Liver (tissue), 8 donors: ENCODE measurements at regions not wholly inside any gene's neighbourhood (a gene's known extent, or its start where the extent isn't known, plus 50 kb on each side); places are given as distances from the start of the nearest gene placed in this dataset.

ENCODE experiments used
- DNase-seq: peaks from one replicate; pipeline ENCODE4 v3.0.0-alpha.2; 2017; ENCODE audit warnings: low spot score
- H3K27ac ChIP-seq, 2 donors: one replicate each; pipeline ENCODE4 v1.7.0; 2013; ENCODE audit warnings: inconsistent platforms in 2 of 2, low read length in 2 of 2, control low read depth in 1 of 2, low read depth in 1 of 2, mild to moderate bottlenecking in 1 of 2
- H3K27me3 ChIP-seq, 4 donors: one replicate each; pipeline versions ENCODE4 v1.6.1 to v1.7.0; 2013; ENCODE audit warnings: low read length in 3 of 4, inconsistent platforms in 1 of 4, mild to moderate bottlenecking in 1 of 4, moderate library complexity in 1 of 4; ENCODE audit not compliant: control insufficient read depth in 4 of 4, insufficient read depth in 4 of 4
- H3K36me3 ChIP-seq, 4 donors: one replicate each; pipeline versions ENCODE4 v1.6.1 to v1.7.0; 2013; ENCODE audit warnings: low read length in 3 of 4, mild to moderate bottlenecking in 3 of 4, low read depth in 1 of 4, moderate library complexity in 1 of 4; ENCODE audit not compliant: control insufficient read depth in 4 of 4, insufficient read depth in 3 of 4
- H3K4me1 ChIP-seq, 4 donors: one replicate each; pipeline versions ENCODE4 v1.6.1 to v1.7.0; 2013; ENCODE audit warnings: low read length in 3 of 4, mild to moderate bottlenecking in 3 of 4, moderate library complexity in 1 of 4; ENCODE audit not compliant: control insufficient read depth in 4 of 4, insufficient read depth in 4 of 4
- H3K4me3 ChIP-seq, 3 donors: one replicate each; pipeline versions ENCODE4 v1.6.1 to v1.7.0; 2013; ENCODE audit warnings: low read length in 3 of 3, control low read depth in 1 of 3, low read depth in 1 of 3, mild to moderate bottlenecking in 1 of 3
- H3K9ac ChIP-seq, 2 donors: one replicate each; pipeline ENCODE4 v1.7.0; 2013; ENCODE audit warnings: low read length in 2 of 2, mild to moderate bottlenecking in 2 of 2, moderate library complexity in 2 of 2, control low read depth in 1 of 2, low read depth in 1 of 2
- H3K9me3 ChIP-seq, 4 donors: one replicate each; pipeline versions ENCODE4 v1.6.1 to v1.7.0; 2013; ENCODE audit warnings: low read length in 3 of 4; ENCODE audit not compliant: control insufficient read depth in 4 of 4
- ATF3 ChIP-seq: IDR thresholded peaks from 2 replicates; pipeline ENCODE4 v1.6.1; 2016; ENCODE audit warnings: antibody characterized with exemption
- CTCF ChIP-seq: fragments of 150-350 bp; IDR thresholded peaks from 2 replicates; pipeline ENCODE4 v1.5.1; 2017; ENCODE audit warnings: improper control_type of control experiment, low read depth, low read length; ENCODE audit not compliant: missing input control
- EGR1 ChIP-seq, 2 donors: IDR thresholded peaks; 2 replicates each; pipeline ENCODE4 v1.6.1; 2016 to 2018; ENCODE audit warnings: antibody characterized with exemption in 2 of 2, low read depth in 2 of 2
- FOXA1 ChIP-seq: IDR thresholded peaks from 2 replicates; pipeline ENCODE4 v1.6.1; 2016; ENCODE audit warnings: antibody characterized with exemption
- FOXA2 ChIP-seq: IDR thresholded peaks from 2 replicates; pipeline ENCODE4 v1.6.1; 2016; ENCODE audit warnings: antibody characterized with exemption
- GABPA ChIP-seq, 2 donors: IDR thresholded peaks in 1 of 2; conservative IDR thresholded peaks in 1 of 2; 2 replicates each; pipeline ENCODE4 v1.6.1; 2016; ENCODE audit warnings: antibody characterized with exemption in 2 of 2, mild to moderate bottlenecking in 1 of 2, moderate library complexity in 1 of 2
- HNF4A ChIP-seq, 2 donors: conservative IDR thresholded peaks; 2 replicates each; pipeline ENCODE4 v1.6.1; 2016; ENCODE audit warnings: antibody characterized with exemption in 2 of 2, mild to moderate bottlenecking in 2 of 2
- HNF4G ChIP-seq: IDR thresholded peaks from 2 replicates; pipeline ENCODE4 v1.6.1; 2016; ENCODE audit warnings: antibody characterized with exemption
- JUND ChIP-seq, 2 donors: IDR thresholded peaks; 2 replicates each; pipeline ENCODE4 v1.6.1; 2016; ENCODE audit warnings: antibody characterized with exemption in 2 of 2
- MAX ChIP-seq: IDR thresholded peaks from 2 replicates; pipeline ENCODE4 v1.6.1; 2016; ENCODE audit warnings: antibody characterized with exemption
- NR2F2 ChIP-seq: IDR thresholded peaks from 2 replicates; pipeline ENCODE4 v1.6.1; 2016; ENCODE audit warnings: antibody characterized with exemption
- RAD21 ChIP-seq, 2 donors: IDR thresholded peaks; 2 replicates each; pipeline ENCODE4 v1.6.1; 2016; ENCODE audit warnings: antibody characterized with exemption in 2 of 2, mild to moderate bottlenecking in 2 of 2
- REST ChIP-seq: IDR thresholded peaks from 2 replicates; pipeline ENCODE4 v1.6.1; 2016; ENCODE audit warnings: antibody characterized with exemption, mild to moderate bottlenecking
- RXRA ChIP-seq, 2 donors: IDR thresholded peaks; 2 replicates each; pipeline ENCODE4 v1.6.1; 2017 to 2018; ENCODE audit warnings: antibody characterized with exemption in 2 of 2, mild to moderate bottlenecking in 1 of 2
- SP1 ChIP-seq: IDR thresholded peaks from 2 replicates; pipeline ENCODE4 v1.6.1; 2018; ENCODE audit warnings: antibody characterized with exemption, mild to moderate bottlenecking
- TAF1 ChIP-seq: conservative IDR thresholded peaks from 2 replicates; pipeline ENCODE4 v1.6.1; 2016; ENCODE audit warnings: antibody characterized with exemption, mild to moderate bottlenecking
- YY1 ChIP-seq: IDR thresholded peaks from 2 replicates; pipeline ENCODE4 v1.6.1; 2016; ENCODE audit warnings: antibody characterized with exemption, mild to moderate bottlenecking
- WGBS: extraction: QIAGEN DNeasy Blood & Tissue Kit; methylation state at CpG from one replicate; pipeline ENCODE4 v1.1.7; 2013; 5-methylcytosine and 5-hydroxymethylcytosine counted together
- donor health status: healthy.
- donor health status: healthy.
- donor health status: healthy.
- donor health status: healthy.
- donor health status: healthy.

GRCh38 chr5:120007598-120007997 lies 378.2 kb downstream of the FAM170A start:
- TF ChIP-seq RAD21 (IDR thresholded peaks at IDR 0.05) (no peak), YY1 (no peak), EGR1 (IDR thresholded peaks at IDR 0.05; ENCODE audit: low read depth in 2 of 2) (no peak), ATF3 (no peak), HNF4A (conservative IDR thresholded peaks at IDR 0.05) (no peak), SP1 (no peak), NR2F2 (no peak), HNF4G (no peak), FOXA2 (no peak), TAF1 (no peak), RXRA (IDR thresholded peaks at IDR 0.05) (no peak), MAX (no peak), FOXA1 (no peak), CTCF (no peak)
- H3K27me3 ChIP-seq = peaks cover 0 to 3% (median 0%) of the 10 kb centered on the region in 4 donors
- no peak overlapping the region for H3K27ac ChIP-seq
- H3K4me3 ChIP-seq = no peak overlapping the region
- no peak for DNase-seq
- H3K4me1 ChIP-seq = no peaks in the 10 kb centered on the region
- 67% methylated on average over 4 of the region's 4 CpGs for WGBS
- no peaks in the 10 kb centered on the region for H3K9me3 ChIP-seq
- H3K9ac ChIP-seq = no peak overlapping the region
- H3K36me3 ChIP-seq = no peaks in the 10 kb centered on the region

GRCh38 chr5:120012431-120012830 lies 383.1 kb downstream of the FAM170A start:
- TF ChIP-seq TAF1 = no peak
- no peak for TF ChIP-seq RAD21 (IDR thresholded peaks at IDR 0.05)
- TF ChIP-seq REST = no peak
- no peak for TF ChIP-seq HNF4A (conservative IDR thresholded peaks at IDR 0.05)
- no peak for TF ChIP-seq JUND (IDR thresholded peaks at IDR 0.05)
- TF ChIP-seq RXRA (IDR thresholded peaks at IDR 0.05) = no peak
- TF ChIP-seq GABPA (IDR thresholded peaks at IDR 0.05 in 1 of 2, conservative IDR thresholded peaks at IDR 0.05 in 1 of 2) = no peak
- 78% methylated on average over 1 of the region's 1 CpG for WGBS

More at GRCh38 chr5:120012431-120012830, 383.1 kb downstream of the FAM170A start:
- H3K36me3 ChIP-seq = no peaks in the 10 kb centered on the region
- no peak for DNase-seq
- no peak overlapping the region for H3K4me3 ChIP-seq
- no peak overlapping the region for H3K9ac ChIP-seq
- H3K9me3 ChIP-seq = no peaks in the 10 kb centered on the region
- H3K27ac ChIP-seq = no peak overlapping the region
- H3K4me1 ChIP-seq = no peaks in the 10 kb centered on the region
- peaks cover 0 to 3% (median 0%) of the 10 kb centered on the region in 4 donors for H3K27me3 ChIP-seq
